Spinal cord (tissue), 9 donors: ENCODE measurements at regions not wholly inside any gene's neighbourhood (a gene's known extent, or its start where the extent isn't known, plus 50 kb on each side); places are given as distances from the start of the nearest gene placed in this dataset.
A peak's percentile ranks its signal among the peaks of the same experiment; 100 is the strongest.

Experiments used
- DNase-seq, 6 donors: peaks; one replicate each; pipeline versions ENCODE4 v3.0.0 to v3.0.0-alpha.2; 2013 to 2015; ENCODE audit warnings: low spot score in 6 of 6, low read depth in 4 of 6
- H3K27ac ChIP-seq: one replicate; pipeline ENCODE4 v1.5.1; 2013; ENCODE audit warnings: low read depth, low read length, control low read depth
- H3K27me3 ChIP-seq: one replicate; pipeline ENCODE4 v1.6.1; 2013; ENCODE audit warnings: low read length; ENCODE audit not compliant: control insufficient read depth, insufficient read depth
- H3K36me3 ChIP-seq: one replicate; pipeline ENCODE4 v1.6.1; 2013; ENCODE audit warnings: low read length; ENCODE audit not compliant: control insufficient read depth, insufficient read depth
- H3K4me1 ChIP-seq: one replicate; pipeline ENCODE4 v1.6.1; 2013; ENCODE audit warnings: low read length; ENCODE audit not compliant: control insufficient read depth, insufficient read depth
- H3K4me3 ChIP-seq: one replicate; pipeline ENCODE4 v1.5.1; 2013; ENCODE audit warnings: low read depth, low read length, control low read depth
- H3K9me3 ChIP-seq: one replicate; pipeline ENCODE4 v1.6.1; 2013; ENCODE audit warnings: low read length; ENCODE audit not compliant: control insufficient read depth, insufficient read depth
- WGBS: methylation state at CpG from one replicate; pipeline ENCODE4 v1.1.5; 2013; ENCODE audit warnings: missing lambda C conversion rate; ENCODE audit not compliant: insufficient coverage; 5-methylcytosine and 5-hydroxymethylcytosine counted together
- donor health status: healthy.

GRCh38 chr9:95629585-95629984 is 112.8 kb upstream of the PTCH1 start:
- no peak overlapping the region for H3K4me3 ChIP-seq
- H3K27ac ChIP-seq, result no peak overlapping the region
- DNase-seq, result no peak
- H3K27me3 ChIP-seq, result no peaks in the 10 kb centered on the region
- H3K9me3 ChIP-seq, result no peaks in the 10 kb centered on the region
- 100% methylated on average over 5 of the region's 6 CpGs for WGBS
- no peaks in the 10 kb centered on the region for H3K36me3 ChIP-seq
- H3K4me1 ChIP-seq, result peaks cover 20% of the 10 kb centered on the region

- no peak overlapping the region for H3K27ac ChIP-seq
- no peak overlapping the region for H3K4me3 ChIP-seq
- no peaks in the 10 kb centered on the region for H3K9me3 ChIP-seq
- H3K4me1 ChIP-seq, result peaks cover 20% of the 10 kb centered on the region
- H3K27me3 ChIP-seq, result no peaks in the 10 kb centered on the region
- DNase-seq, result no peak
- no peaks in the 10 kb centered on the region for H3K36me3 ChIP-seq
- WGBS, result 85% methylated on average over 6 of the region's 8 CpGs
Observed at GRCh38 chr9:95627802-95628201, 111.0 kb upstream of the PTCH1 start.

GRCh38 chr9:95626885-95627558 is 110.3 kb upstream of the PTCH1 start:
- H3K36me3 ChIP-seq, result no peaks in the 10 kb centered on the region
- DNase-seq, result peak in 2 of 6 donors; percentile 39 to 41
- no peaks in the 10 kb centered on the region for H3K27me3 ChIP-seq
- WGBS, result 49% methylated on average over 14 of the region's 21 CpGs
- peaks cover 20% of the 10 kb centered on the region for H3K4me1 ChIP-seq
- no peaks in the 10 kb centered on the region for H3K9me3 ChIP-seq
- H3K4me3 ChIP-seq, result no peak overlapping the region
- H3K27ac ChIP-seq, result no peak overlapping the region

DNA sequence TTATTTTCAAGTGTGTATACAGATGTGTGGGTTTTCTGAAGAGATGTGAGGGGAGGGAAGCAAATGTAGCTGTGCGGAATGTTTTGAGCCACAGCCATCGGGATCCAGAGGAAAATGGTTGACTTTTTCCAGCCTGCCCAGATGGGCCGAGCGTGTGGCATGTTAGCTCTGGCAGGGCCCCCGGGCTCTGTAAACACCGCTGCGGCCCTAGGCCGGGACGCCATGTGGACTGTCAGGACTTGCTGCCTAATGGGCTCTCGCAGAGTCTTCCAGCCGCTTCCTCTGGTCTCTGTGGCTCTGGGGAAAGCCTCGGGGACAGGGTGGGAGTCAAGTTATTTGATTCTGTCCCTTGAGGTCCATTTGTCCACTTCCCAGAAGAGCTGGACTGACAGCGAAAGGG is 109.6 kb upstream of the PTCH1 start:
- Histone ChIP-seq H3K4me3 (no peak overlapping the region), H3K36me3 (no peaks in the 10 kb centered on the region), H3K4me1 (peaks cover 20% of the 10 kb centered on the region), H3K27me3 (no peaks in the 10 kb centered on the region), H3K27ac (no peak overlapping the region), H3K9me3 (no peaks in the 10 kb centered on the region)
- no peak for DNase-seq
- 85% methylated on average over 13 of the region's 13 CpGs for WGBS

- Histone ChIP-seq H3K27ac (no peak overlapping the region), H3K27me3 (no peaks in the 10 kb centered on the region), H3K4me3 (no peak overlapping the region), H3K9me3 (no peaks in the 10 kb centered on the region), H3K36me3 (no peaks in the 10 kb centered on the region), H3K4me1 (peaks cover 20% of the 10 kb centered on the region)
- no CpG with 5 or more reads among the region's 4 CpGs for WGBS
- DNase-seq, result no peak
Observed at GRCh38 chr9:95623640-95624039, 106.9 kb upstream of the PTCH1 start.

DNA sequence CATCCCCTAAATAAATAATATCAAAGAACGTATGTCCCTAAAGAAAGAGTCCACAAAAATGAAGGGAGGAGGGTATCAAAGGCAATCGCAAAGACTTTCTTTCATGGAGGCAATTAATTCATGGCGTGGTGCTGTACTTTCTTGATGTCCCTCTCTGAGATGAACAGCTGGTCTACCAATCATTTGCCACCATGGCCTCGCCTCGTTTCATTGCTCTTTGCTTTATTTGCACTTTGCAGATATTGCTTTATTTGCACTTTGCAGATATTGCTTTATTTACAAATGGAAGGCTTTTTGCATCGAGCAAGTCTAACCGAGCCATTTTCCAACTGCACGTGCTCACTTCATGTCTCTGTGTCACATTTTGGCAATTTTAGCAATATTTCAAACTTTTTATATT is 104.0 kb upstream of the PTCH1 start:
- peaks cover 4% of the 10 kb centered on the region for H3K4me1 ChIP-seq
- DNase-seq, result no peak
- no peaks in the 10 kb centered on the region for H3K9me3 ChIP-seq
- no peaks in the 10 kb centered on the region for H3K36me3 ChIP-seq
- no peaks in the 10 kb centered on the region for H3K27me3 ChIP-seq
- H3K27ac ChIP-seq, result no peak overlapping the region
- 100% methylated on average over 6 of the region's 8 CpGs for whole genome bisulfite sequencing
- no peak overlapping the region for H3K4me3 ChIP-seq

DNA sequence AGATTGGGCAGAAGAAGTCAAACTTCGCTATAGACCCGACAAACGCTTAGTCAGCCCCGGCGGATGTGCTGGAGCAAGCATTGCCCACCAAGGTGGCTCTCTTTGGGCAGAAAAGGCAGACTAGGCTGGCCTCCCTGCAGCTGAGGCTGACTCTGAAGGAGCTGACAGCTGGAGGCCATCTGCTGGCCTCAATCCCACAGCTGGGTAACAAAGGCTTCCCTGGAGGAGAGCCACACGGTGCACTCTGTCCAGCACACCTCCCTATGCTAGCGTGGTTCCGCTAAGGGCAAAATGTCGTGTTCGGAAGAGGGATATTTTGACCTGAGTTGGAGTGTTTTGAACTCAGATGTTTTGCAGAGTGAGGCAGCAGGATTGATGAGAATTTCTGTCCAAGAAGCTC is 103.5 kb upstream of the PTCH1 start:
- DNase-seq, result no peak
- no peaks in the 10 kb centered on the region for H3K27me3 ChIP-seq
- no peaks in the 10 kb centered on the region for H3K9me3 ChIP-seq
- peaks cover under 1% of the 10 kb centered on the region for H3K4me1 ChIP-seq
- no peak overlapping the region for H3K4me3 ChIP-seq
- WGBS, result 80% methylated on average over 6 of the region's 10 CpGs
- H3K36me3 ChIP-seq, result no peaks in the 10 kb centered on the region
- no peak overlapping the region for H3K27ac ChIP-seq

DNA sequence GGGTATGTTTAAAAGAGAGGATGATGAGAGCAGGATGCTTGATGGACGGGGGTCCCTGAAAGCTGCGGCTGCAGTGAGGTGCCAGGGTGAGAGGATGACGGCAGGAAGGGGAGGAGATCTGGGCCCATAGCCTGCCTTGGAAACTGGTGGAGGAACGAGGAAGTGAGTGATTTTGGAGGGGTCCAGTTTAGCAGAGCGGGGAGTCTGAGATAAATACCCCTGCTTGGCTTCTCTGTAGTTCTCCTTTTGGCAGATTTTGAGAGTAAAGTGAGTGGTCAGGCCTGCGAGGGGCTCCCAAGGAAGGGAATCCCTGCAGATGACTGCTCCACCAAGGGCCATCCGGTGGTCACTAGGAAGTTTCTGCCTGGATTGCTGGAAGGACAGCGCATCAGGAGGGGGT is 98.5 kb upstream of the PTCH1 start:
- WGBS, result 93% methylated on average over 8 of the region's 8 CpGs
- Histone ChIP-seq H3K9me3 (no peaks in the 10 kb centered on the region), H3K27me3 (no peaks in the 10 kb centered on the region), H3K4me3 (no peak overlapping the region), H3K4me1 (no peaks in the 10 kb centered on the region), H3K27ac (no peak overlapping the region), H3K36me3 (no peaks in the 10 kb centered on the region)
- no peak for DNase-seq

DNA sequence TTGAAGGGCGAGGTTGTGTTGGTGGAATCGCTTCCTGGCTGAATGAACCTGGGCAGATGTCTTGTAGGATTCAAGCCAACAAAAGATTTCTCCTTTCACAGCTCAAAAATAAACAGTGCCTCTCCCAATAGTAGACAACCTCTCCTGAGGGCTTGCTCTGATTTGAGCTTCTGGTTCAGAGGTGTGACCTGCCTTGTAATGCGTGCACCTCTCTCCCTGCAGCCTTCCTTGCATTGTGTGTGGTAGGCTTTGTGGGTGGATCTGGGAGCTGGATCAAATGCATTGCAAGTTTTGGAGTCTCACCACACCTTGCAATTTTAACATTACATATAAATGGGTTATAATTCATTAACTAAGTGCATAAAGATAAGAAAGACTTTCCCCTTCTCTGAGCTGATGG is 96.9 kb upstream of the PTCH1 start:
- no peak overlapping the region for H3K4me3 ChIP-seq
- no peak for DNase-seq
- no peak overlapping the region for H3K27ac ChIP-seq
- H3K36me3 ChIP-seq, result no peaks in the 10 kb centered on the region
- no CpG with 5 or more reads among the region's 3 CpGs for WGBS
- H3K4me1 ChIP-seq, result no peaks in the 10 kb centered on the region
- no peaks in the 10 kb centered on the region for H3K27me3 ChIP-seq
- no peaks in the 10 kb centered on the region for H3K9me3 ChIP-seq

DNA sequence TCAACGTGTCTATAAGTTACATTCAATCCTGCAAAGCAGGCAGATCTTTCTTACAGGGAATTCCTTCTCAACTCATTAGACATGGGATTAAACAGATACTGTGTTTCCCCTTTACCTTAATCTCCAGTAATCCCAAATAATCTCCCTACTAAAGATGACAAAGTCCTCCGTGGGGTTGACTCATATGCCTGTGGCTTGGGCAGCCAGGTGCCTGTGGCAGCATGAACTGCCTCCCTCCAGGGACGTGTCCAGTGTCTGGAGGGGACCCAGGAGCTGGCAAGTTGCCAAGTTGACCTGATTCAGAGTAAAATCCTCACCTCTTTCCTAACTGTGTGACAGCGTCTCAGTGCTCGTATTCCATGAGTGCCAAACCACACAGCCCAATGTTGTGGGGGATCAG is 94.6 kb upstream of the PTCH1 start:
- peaks cover 10% of the 10 kb centered on the region for H3K4me1 ChIP-seq
- 47% methylated on average over 2 of the region's 5 CpGs for WGBS

More for the DNA sequence above, 94.6 kb upstream of the PTCH1 start:
- no peaks in the 10 kb centered on the region for H3K27me3 ChIP-seq
- no peak for DNase-seq
- no peaks in the 10 kb centered on the region for H3K9me3 ChIP-seq
- H3K36me3 ChIP-seq, result no peaks in the 10 kb centered on the region
- H3K4me3 ChIP-seq, result no peak overlapping the region
- no peak overlapping the region for H3K27ac ChIP-seq
